ENCODE measurements at regions not wholly inside any gene's neighbourhood (a gene's known extent, or its start where the extent isn't known, plus 50 kb on each side); places are given as distances from the start of the nearest gene placed in this dataset.

- H3K27ac ChIP-seq: no peak overlapping the region
- TF ChIP-seq, protein P1, sequence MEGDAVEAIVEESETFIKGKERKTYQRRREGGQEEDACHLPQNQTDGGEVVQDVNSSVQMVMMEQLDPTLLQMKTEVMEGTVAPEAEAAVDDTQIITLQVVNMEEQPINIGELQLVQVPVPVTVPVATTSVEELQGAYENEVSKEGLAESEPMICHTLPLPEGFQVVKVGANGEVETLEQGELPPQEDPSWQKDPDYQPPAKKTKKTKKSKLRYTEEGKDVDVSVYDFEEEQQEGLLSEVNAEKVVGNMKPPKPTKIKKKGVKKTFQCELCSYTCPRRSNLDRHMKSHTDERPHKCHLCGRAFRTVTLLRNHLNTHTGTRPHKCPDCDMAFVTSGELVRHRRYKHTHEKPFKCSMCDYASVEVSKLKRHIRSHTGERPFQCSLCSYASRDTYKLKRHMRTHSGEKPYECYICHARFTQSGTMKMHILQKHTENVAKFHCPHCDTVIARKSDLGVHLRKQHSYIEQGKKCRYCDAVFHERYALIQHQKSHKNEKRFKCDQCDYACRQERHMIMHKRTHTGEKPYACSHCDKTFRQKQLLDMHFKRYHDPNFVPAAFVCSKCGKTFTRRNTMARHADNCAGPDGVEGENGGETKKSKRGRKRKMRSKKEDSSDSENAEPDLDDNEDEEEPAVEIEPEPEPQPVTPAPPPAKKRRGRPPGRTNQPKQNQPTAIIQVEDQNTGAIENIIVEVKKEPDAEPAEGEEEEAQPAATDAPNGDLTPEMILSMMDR (conservative IDR thresholded peaks at IDR 0.05): no peak
- TF ChIP-seq ZFX (IDR thresholded peaks at IDR 0.05): no peak
Observed at GRCh38 chr4:62474802-62475201, 1274.7 kb downstream of the ADGRL3 start.

- no peak overlapping the region for H3K27ac ChIP-seq
- TF ChIP-seq, protein P1 (conservative IDR thresholded peaks at IDR 0.05): no peak
- no peak for TF ChIP-seq ZFX (IDR thresholded peaks at IDR 0.05)
Observed at GRCh38 chr4:62471021-62471420, 1270.9 kb downstream of the ADGRL3 start.

- no peak for TF ChIP-seq ZFX (IDR thresholded peaks at IDR 0.05)
- TF ChIP-seq, protein P1 (conservative IDR thresholded peaks at IDR 0.05): no peak
- H3K27ac ChIP-seq: no peak overlapping the region
Observed at GRCh38 chr4:62470421-62470983, 1270.4 kb downstream of the ADGRL3 start.

DNA sequence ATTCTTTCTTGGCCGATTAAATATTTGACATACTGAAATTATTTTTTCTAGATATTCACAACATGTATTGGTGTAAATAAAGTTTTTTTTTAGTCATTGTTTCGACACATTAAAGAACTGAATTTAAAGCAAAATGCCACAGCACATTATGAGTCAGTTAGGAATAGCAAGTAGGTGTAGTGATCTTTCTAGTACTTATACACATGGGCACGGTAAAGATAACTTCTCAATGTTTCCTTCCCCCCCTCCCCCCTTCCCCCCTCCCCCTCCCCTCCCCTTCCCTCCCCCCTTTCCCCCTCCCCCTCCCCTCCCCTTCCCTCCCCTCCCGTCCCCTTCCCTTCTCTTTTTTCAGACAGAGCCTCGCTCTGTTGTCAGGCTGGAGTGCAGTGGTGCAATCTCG is 1269.9 kb downstream of the ADGRL3 start:
- TF ChIP-seq, protein P1 (conservative IDR thresholded peaks at IDR 0.05): no peak
- TF ChIP-seq ZFX (IDR thresholded peaks at IDR 0.05): no peak
- H3K27ac ChIP-seq: no peak overlapping the region

DNA sequence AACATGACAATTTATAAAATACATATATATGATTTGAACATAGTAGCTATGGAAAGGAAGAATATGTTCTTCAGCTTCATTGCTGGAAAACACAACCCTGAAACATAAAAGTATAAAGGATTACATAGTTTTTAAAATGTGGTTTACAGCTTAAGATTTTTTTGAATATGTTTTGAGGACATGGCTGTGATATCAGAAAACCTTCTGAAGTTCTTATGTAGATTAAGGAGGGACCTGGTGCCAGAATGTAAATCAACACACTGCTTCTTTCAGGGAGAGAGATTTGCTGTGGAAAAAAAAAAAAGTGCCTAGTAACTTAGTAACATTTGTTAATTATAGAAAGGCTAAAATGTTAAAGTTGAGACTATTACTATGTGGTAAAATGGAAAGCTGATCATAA is 1261.8 kb downstream of the ADGRL3 start:
- H3K27ac ChIP-seq: no peak overlapping the region
- TF ChIP-seq, protein P1 (conservative IDR thresholded peaks at IDR 0.05): no peak
- TF ChIP-seq ZFX (IDR thresholded peaks at IDR 0.05): no peak

GRCh38 chr4:62460329-62460728 is 1260.2 kb downstream of the ADGRL3 start:
- TF ChIP-seq, protein P1 (conservative IDR thresholded peaks at IDR 0.05): no peak
- no peak for TF ChIP-seq ZFX (IDR thresholded peaks at IDR 0.05)
- no peak overlapping the region for H3K27ac ChIP-seq

GRCh38 chr4:62457356-62457755 is 1257.2 kb downstream of the ADGRL3 start:
- H3K27ac ChIP-seq: no peak overlapping the region
- TF ChIP-seq, protein P1 (conservative IDR thresholded peaks at IDR 0.05): no peak
- no peak for TF ChIP-seq ZFX (IDR thresholded peaks at IDR 0.05)

All from C4-2B (cell line).